Liver (tissue), 8 donors: ENCODE measurements at regions not wholly inside any gene's neighbourhood (a gene's known extent, or its start where the extent isn't known, plus 50 kb on each side); places are given as distances from the start of the nearest gene placed in this dataset.

Source experiments
- DNase-seq: peaks from one replicate; pipeline ENCODE4 v3.0.0-alpha.2; 2017; ENCODE audit warnings: low spot score
- H3K27ac ChIP-seq, 2 donors: one replicate each; pipeline ENCODE4 v1.7.0; 2013; ENCODE audit warnings: inconsistent platforms in 2 of 2, low read length in 2 of 2, control low read depth in 1 of 2, low read depth in 1 of 2, mild to moderate bottlenecking in 1 of 2
- H3K27me3 ChIP-seq, 4 donors: one replicate each; pipeline versions ENCODE4 v1.6.1 to v1.7.0; 2013; ENCODE audit warnings: low read length in 3 of 4, inconsistent platforms in 1 of 4, mild to moderate bottlenecking in 1 of 4, moderate library complexity in 1 of 4; ENCODE audit not compliant: control insufficient read depth in 4 of 4, insufficient read depth in 4 of 4
- H3K36me3 ChIP-seq, 4 donors: one replicate each; pipeline versions ENCODE4 v1.6.1 to v1.7.0; 2013; ENCODE audit warnings: low read length in 3 of 4, mild to moderate bottlenecking in 3 of 4, low read depth in 1 of 4, moderate library complexity in 1 of 4; ENCODE audit not compliant: control insufficient read depth in 4 of 4, insufficient read depth in 3 of 4
- H3K4me1 ChIP-seq, 4 donors: one replicate each; pipeline versions ENCODE4 v1.6.1 to v1.7.0; 2013; ENCODE audit warnings: low read length in 3 of 4, mild to moderate bottlenecking in 3 of 4, moderate library complexity in 1 of 4; ENCODE audit not compliant: control insufficient read depth in 4 of 4, insufficient read depth in 4 of 4
- H3K4me3 ChIP-seq, 3 donors: one replicate each; pipeline versions ENCODE4 v1.6.1 to v1.7.0; 2013; ENCODE audit warnings: low read length in 3 of 3, control low read depth in 1 of 3, low read depth in 1 of 3, mild to moderate bottlenecking in 1 of 3
- H3K9ac ChIP-seq, 2 donors: one replicate each; pipeline ENCODE4 v1.7.0; 2013; ENCODE audit warnings: low read length in 2 of 2, mild to moderate bottlenecking in 2 of 2, moderate library complexity in 2 of 2, control low read depth in 1 of 2, low read depth in 1 of 2
- H3K9me3 ChIP-seq, 4 donors: one replicate each; pipeline versions ENCODE4 v1.6.1 to v1.7.0; 2013; ENCODE audit warnings: low read length in 3 of 4; ENCODE audit not compliant: control insufficient read depth in 4 of 4
- EGR1 ChIP-seq, 2 donors: IDR thresholded peaks; 2 replicates each; pipeline ENCODE4 v1.6.1; 2016 to 2018; ENCODE audit warnings: antibody characterized with exemption in 2 of 2, low read depth in 2 of 2
- FOXA1 ChIP-seq: IDR thresholded peaks from 2 replicates; pipeline ENCODE4 v1.6.1; 2016; ENCODE audit warnings: antibody characterized with exemption
- FOXA2 ChIP-seq: IDR thresholded peaks from 2 replicates; pipeline ENCODE4 v1.6.1; 2016; ENCODE audit warnings: antibody characterized with exemption
- GABPA ChIP-seq, 2 donors: IDR thresholded peaks in 1 of 2; conservative IDR thresholded peaks in 1 of 2; 2 replicates each; pipeline ENCODE4 v1.6.1; 2016; ENCODE audit warnings: antibody characterized with exemption in 2 of 2, mild to moderate bottlenecking in 1 of 2, moderate library complexity in 1 of 2
- HNF4A ChIP-seq, 2 donors: conservative IDR thresholded peaks; 2 replicates each; pipeline ENCODE4 v1.6.1; 2016; ENCODE audit warnings: antibody characterized with exemption in 2 of 2, mild to moderate bottlenecking in 2 of 2
- HNF4G ChIP-seq: IDR thresholded peaks from 2 replicates; pipeline ENCODE4 v1.6.1; 2016; ENCODE audit warnings: antibody characterized with exemption
- JUND ChIP-seq, 2 donors: IDR thresholded peaks; 2 replicates each; pipeline ENCODE4 v1.6.1; 2016; ENCODE audit warnings: antibody characterized with exemption in 2 of 2
- MAX ChIP-seq: IDR thresholded peaks from 2 replicates; pipeline ENCODE4 v1.6.1; 2016; ENCODE audit warnings: antibody characterized with exemption
- NR2F2 ChIP-seq: IDR thresholded peaks from 2 replicates; pipeline ENCODE4 v1.6.1; 2016; ENCODE audit warnings: antibody characterized with exemption
- RAD21 ChIP-seq, 2 donors: IDR thresholded peaks; 2 replicates each; pipeline ENCODE4 v1.6.1; 2016; ENCODE audit warnings: antibody characterized with exemption in 2 of 2, mild to moderate bottlenecking in 2 of 2
- REST ChIP-seq: IDR thresholded peaks from 2 replicates; pipeline ENCODE4 v1.6.1; 2016; ENCODE audit warnings: antibody characterized with exemption, mild to moderate bottlenecking
- RXRA ChIP-seq, 2 donors: IDR thresholded peaks; 2 replicates each; pipeline ENCODE4 v1.6.1; 2017 to 2018; ENCODE audit warnings: antibody characterized with exemption in 2 of 2, mild to moderate bottlenecking in 1 of 2
- SP1 ChIP-seq: IDR thresholded peaks from 2 replicates; pipeline ENCODE4 v1.6.1; 2018; ENCODE audit warnings: antibody characterized with exemption, mild to moderate bottlenecking
- TAF1 ChIP-seq: conservative IDR thresholded peaks from 2 replicates; pipeline ENCODE4 v1.6.1; 2016; ENCODE audit warnings: antibody characterized with exemption, mild to moderate bottlenecking
- YY1 ChIP-seq: IDR thresholded peaks from 2 replicates; pipeline ENCODE4 v1.6.1; 2016; ENCODE audit warnings: antibody characterized with exemption, mild to moderate bottlenecking
- ZBTB33 ChIP-seq: IDR thresholded peaks from 2 replicates; pipeline ENCODE4 v1.6.1; 2016; ENCODE audit warnings: antibody characterized with exemption
- WGBS: extraction: QIAGEN DNeasy Blood & Tissue Kit; methylation state at CpG from one replicate; pipeline ENCODE4 v1.1.7; 2013; 5-methylcytosine and 5-hydroxymethylcytosine counted together
- TF ChIP-seq, protein P1 (sequence below): fragments of 150-350 bp; IDR thresholded peaks from 2 replicates; pipeline ENCODE4 v1.5.1; 2017; ENCODE audit warnings: improper control_type of control experiment, low read depth, low read length; ENCODE audit not compliant: missing input control
- donor health status: healthy.
- donor health status: healthy.
- donor health status: healthy.
- donor health status: healthy.
- donor health status: healthy.

- Histone ChIP-seq H3K27me3 (no peaks in the 10 kb centered on the region), H3K4me1 (peaks cover 0 to 14% (median 0%) of the 10 kb centered on the region in 4 donors), H3K9ac (no peak overlapping the region), H3K9me3 (no peaks in the 10 kb centered on the region), H3K27ac (no peak overlapping the region), H3K4me3 (no peak overlapping the region), H3K36me3 (no peaks in the 10 kb centered on the region)
- WGBS, result 87% methylated on average over 5 of the region's 5 CpGs
- no peak for DNase-seq
- no peak for TF ChIP-seq HNF4A (conservative IDR thresholded peaks at IDR 0.05)
- no peak for TF ChIP-seq RAD21 (IDR thresholded peaks at IDR 0.05)
- no peak for TF ChIP-seq HNF4G
- TF ChIP-seq MAX, result no peak
- TF ChIP-seq SP1, result no peak
- no peak for TF ChIP-seq FOXA2
- TF ChIP-seq FOXA1, result no peak
- TF ChIP-seq EGR1 (IDR thresholded peaks at IDR 0.05; ENCODE audit: low read depth in 2 of 2), result no peak
- TF ChIP-seq TAF1, result no peak
- no peak for TF ChIP-seq GABPA (IDR thresholded peaks at IDR 0.05 in 1 of 2, conservative IDR thresholded peaks at IDR 0.05 in 1 of 2)
- TF ChIP-seq, protein P1, sequence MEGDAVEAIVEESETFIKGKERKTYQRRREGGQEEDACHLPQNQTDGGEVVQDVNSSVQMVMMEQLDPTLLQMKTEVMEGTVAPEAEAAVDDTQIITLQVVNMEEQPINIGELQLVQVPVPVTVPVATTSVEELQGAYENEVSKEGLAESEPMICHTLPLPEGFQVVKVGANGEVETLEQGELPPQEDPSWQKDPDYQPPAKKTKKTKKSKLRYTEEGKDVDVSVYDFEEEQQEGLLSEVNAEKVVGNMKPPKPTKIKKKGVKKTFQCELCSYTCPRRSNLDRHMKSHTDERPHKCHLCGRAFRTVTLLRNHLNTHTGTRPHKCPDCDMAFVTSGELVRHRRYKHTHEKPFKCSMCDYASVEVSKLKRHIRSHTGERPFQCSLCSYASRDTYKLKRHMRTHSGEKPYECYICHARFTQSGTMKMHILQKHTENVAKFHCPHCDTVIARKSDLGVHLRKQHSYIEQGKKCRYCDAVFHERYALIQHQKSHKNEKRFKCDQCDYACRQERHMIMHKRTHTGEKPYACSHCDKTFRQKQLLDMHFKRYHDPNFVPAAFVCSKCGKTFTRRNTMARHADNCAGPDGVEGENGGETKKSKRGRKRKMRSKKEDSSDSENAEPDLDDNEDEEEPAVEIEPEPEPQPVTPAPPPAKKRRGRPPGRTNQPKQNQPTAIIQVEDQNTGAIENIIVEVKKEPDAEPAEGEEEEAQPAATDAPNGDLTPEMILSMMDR, result no peak
- no peak for TF ChIP-seq REST
- no peak for TF ChIP-seq YY1
- TF ChIP-seq ZBTB33, result no peak
- no peak for TF ChIP-seq NR2F2
- no peak for TF ChIP-seq RXRA (IDR thresholded peaks at IDR 0.05)
Measured at GRCh38 chr12:103140286-103140685, 182.8 kb downstream of the ASCL1 start.

DNA sequence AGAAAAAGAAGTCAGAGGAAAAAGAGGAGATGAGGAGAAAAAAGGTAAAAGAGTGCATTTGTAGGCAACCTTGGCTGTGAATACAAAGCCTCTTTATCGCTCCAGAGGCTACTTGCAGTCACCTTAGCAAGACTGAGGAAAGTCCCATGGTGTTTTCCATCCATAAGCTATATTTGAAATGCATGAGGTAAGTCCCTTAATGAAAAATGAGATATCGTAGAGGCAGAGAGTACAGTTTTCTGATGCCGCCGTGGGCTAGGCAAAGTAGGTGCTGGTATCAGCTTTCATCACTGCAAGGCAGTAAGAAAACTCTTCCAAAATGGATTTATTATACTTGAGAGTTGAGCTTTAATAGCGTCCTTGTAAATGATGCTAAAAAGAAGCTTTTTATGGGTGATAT lies 186.8 kb downstream of the ASCL1 start:
- H3K27me3 ChIP-seq, result no peaks in the 10 kb centered on the region
- no peaks in the 10 kb centered on the region for H3K9me3 ChIP-seq
- H3K27ac ChIP-seq, result no peak overlapping the region
- 92% methylated on average over 5 of the region's 5 CpGs for WGBS
- no peaks in the 10 kb centered on the region for H3K36me3 ChIP-seq
- H3K4me1 ChIP-seq, result peaks cover 0 to 6% (median 0%) of the 10 kb centered on the region in 4 donors
- no peak overlapping the region for H3K9ac ChIP-seq
- DNase-seq, result no peak
- H3K4me3 ChIP-seq, result no peak overlapping the region
- TF ChIP-seq MAX (no peak), REST (no peak), RXRA (IDR thresholded peaks at IDR 0.05) (no peak), FOXA1 (no peak), HNF4G (no peak), SP1 (no peak), GABPA (IDR thresholded peaks at IDR 0.05 in 1 of 2, conservative IDR thresholded peaks at IDR 0.05 in 1 of 2) (no peak), JUND (IDR thresholded peaks at IDR 0.05) (no peak)
- TF ChIP-seq, protein P1, result no peak
